Neural cell (in vitro differentiated cells): ENCODE measurements at regions not wholly inside any gene's neighbourhood (a gene's known extent, or its start where the extent isn't known, plus 50 kb on each side); places are given as distances from the start of the nearest gene placed in this dataset.

Experiments
- H2AFZ ChIP-seq: fragments of 200-600, 300-800 bp; sonication (generic), shearing (Covaris generic); 2 replicates; pipeline ENCODE4 v1.6.0; 2014; ENCODE audit warnings: low read depth, mild to moderate bottlenecking, antibody characterized with exemption, low read length, moderate library complexity
- H3F3A ChIP-seq: fragments of 200-600 bp; shearing (Covaris generic); 2 replicates; pipeline ENCODE4 v1.6.1; 2016; ENCODE audit warnings: mild to moderate bottlenecking, moderate library complexity, mixed read lengths, antibody characterized with exemption, low read length; ENCODE audit not compliant: insufficient read depth, poor library complexity, severe bottlenecking
- H3K27ac ChIP-seq: fragments of 200-600, 300-800 bp; sonication (generic), shearing (Covaris generic); 2 replicates; pipeline ENCODE4 v1.5.1; 2014; ENCODE audit warnings: mild to moderate bottlenecking, low read length, moderate library complexity
- H3K27me3 ChIP-seq: fragments of 300-800, 200-600 bp; sonication (generic), shearing (Covaris generic); 2 replicates; pipeline ENCODE4 v1.6.0; 2014; ENCODE audit warnings: mild to moderate bottlenecking, low read depth, low read length, moderate library complexity; ENCODE audit not compliant: insufficient read depth
- H3K36me3 ChIP-seq: fragments of 300-800, 200-600 bp; sonication (generic), shearing (Covaris generic); 2 replicates; pipeline ENCODE4 v1.5.1; 2014; ENCODE audit warnings: mild to moderate bottlenecking, antibody characterized with exemption, low read length, moderate library complexity; ENCODE audit not compliant: insufficient read depth
- H3K4me2 ChIP-seq: fragments of 300-800, 200-600 bp; sonication (generic), shearing (Covaris generic); 2 replicates; pipeline ENCODE4 v1.6.0; 2014; ENCODE audit warnings: mild to moderate bottlenecking, low read length
- H3K4me3 ChIP-seq: fragments of 300-800, 200-600 bp; sonication (generic), shearing (Covaris generic); 2 replicates; pipeline ENCODE4 v1.5.1; 2014; ENCODE audit warnings: mild to moderate bottlenecking, low read length, moderate library complexity
- H3K79me2 ChIP-seq: fragments of 200-600 bp; shearing (Covaris generic); replicated peaks from 2 replicates; pipeline ENCODE4 v1.6.0; 2014; ENCODE audit warnings: mild to moderate bottlenecking, low read length, moderate library complexity; ENCODE audit not compliant: insufficient read depth
- H3K9ac ChIP-seq: fragments of 300-800, 200-600 bp; sonication (generic), shearing (Covaris generic); 2 replicates; pipeline ENCODE4 v1.6.1; 2016; ENCODE audit warnings: mild to moderate bottlenecking, low read length, mixed read lengths
- H3K9me2 ChIP-seq: fragments of 200-600 bp; shearing (Covaris generic); 2 replicates; pipeline ENCODE4 v1.6.1; 2016; ENCODE audit warnings: mild to moderate bottlenecking, low read length, mixed read lengths; ENCODE audit not compliant: insufficient read depth
- H3K9me3 ChIP-seq: fragments of 200-600, 300-800 bp; sonication (generic), shearing (Covaris generic); 2 replicates; pipeline ENCODE4 v1.6.1; 2016; ENCODE audit warnings: mild to moderate bottlenecking, mixed run types, low read length, moderate library complexity, mixed read lengths
- H4K20me1 ChIP-seq: fragments of 200-600 bp; shearing (Covaris generic); 2 replicates; pipeline ENCODE4 v1.6.1; 2016; ENCODE audit warnings: mild to moderate bottlenecking, mixed run types; ENCODE audit not compliant: insufficient read depth
- EP300 ChIP-seq: fragments of 450-650 bp; conservative IDR thresholded peaks from 2 replicates; pipeline ENCODE4 v1.6.1; 2014; ENCODE audit warnings: antibody characterized with exemption, mild to moderate bottlenecking, moderate library complexity; ENCODE audit not compliant: poor library complexity, severe bottlenecking
- EZH2 ChIP-seq: fragments of 200-600, 300-800 bp; shearing (Covaris generic), sonication (generic); IDR thresholded peaks from 2 replicates; pipeline ENCODE4 v1.6.1; 2014; ENCODE audit warnings: antibody characterized with exemption, low read length, borderline replicate concordance, mild to moderate bottlenecking; ENCODE audit not compliant: insufficient read depth, poor library complexity, severe bottlenecking
- MXI1 ChIP-seq: fragments of 450-650 bp; conservative IDR thresholded peaks from 2 replicates; pipeline ENCODE4 v1.6.1; 2014; ENCODE audit warnings: antibody characterized with exemption, mild to moderate bottlenecking; ENCODE audit not compliant: poor library complexity, severe bottlenecking
- POLR2AphosphoS5 ChIP-seq: IDR thresholded peaks from 2 replicates; pipeline ENCODE4 v1.6.1; 2012
- RAD21 ChIP-seq: fragments of 450-650 bp; conservative IDR thresholded peaks from 2 replicates; pipeline ENCODE4 v1.6.1; 2014; ENCODE audit warnings: antibody characterized with exemption, mild to moderate bottlenecking, moderate library complexity
- SMC3 ChIP-seq: fragments of 450-650 bp; conservative IDR thresholded peaks from 2 replicates; pipeline ENCODE4 v1.6.1; 2014; ENCODE audit warnings: antibody characterized with exemption, mild to moderate bottlenecking, moderate library complexity; ENCODE audit not compliant: poor library complexity
- TAF1 ChIP-seq: IDR thresholded peaks from 2 replicates; pipeline ENCODE4 v1.6.1; 2012; ENCODE audit warnings: low read depth
- TF ChIP-seq, protein P1 (sequence below): IDR thresholded peaks from 2 replicates; pipeline ENCODE4 v1.6.1; 2012; ENCODE audit warnings: borderline replicate concordance
- TF ChIP-seq, protein P2 (sequence below): fragments of 450-650 bp; IDR thresholded peaks from 2 replicates; pipeline ENCODE4 v1.5.1; 2014; ENCODE audit warnings: antibody characterized with exemption, mild to moderate bottlenecking, moderate library complexity; ENCODE audit not compliant: poor library complexity, severe bottlenecking

DNA sequence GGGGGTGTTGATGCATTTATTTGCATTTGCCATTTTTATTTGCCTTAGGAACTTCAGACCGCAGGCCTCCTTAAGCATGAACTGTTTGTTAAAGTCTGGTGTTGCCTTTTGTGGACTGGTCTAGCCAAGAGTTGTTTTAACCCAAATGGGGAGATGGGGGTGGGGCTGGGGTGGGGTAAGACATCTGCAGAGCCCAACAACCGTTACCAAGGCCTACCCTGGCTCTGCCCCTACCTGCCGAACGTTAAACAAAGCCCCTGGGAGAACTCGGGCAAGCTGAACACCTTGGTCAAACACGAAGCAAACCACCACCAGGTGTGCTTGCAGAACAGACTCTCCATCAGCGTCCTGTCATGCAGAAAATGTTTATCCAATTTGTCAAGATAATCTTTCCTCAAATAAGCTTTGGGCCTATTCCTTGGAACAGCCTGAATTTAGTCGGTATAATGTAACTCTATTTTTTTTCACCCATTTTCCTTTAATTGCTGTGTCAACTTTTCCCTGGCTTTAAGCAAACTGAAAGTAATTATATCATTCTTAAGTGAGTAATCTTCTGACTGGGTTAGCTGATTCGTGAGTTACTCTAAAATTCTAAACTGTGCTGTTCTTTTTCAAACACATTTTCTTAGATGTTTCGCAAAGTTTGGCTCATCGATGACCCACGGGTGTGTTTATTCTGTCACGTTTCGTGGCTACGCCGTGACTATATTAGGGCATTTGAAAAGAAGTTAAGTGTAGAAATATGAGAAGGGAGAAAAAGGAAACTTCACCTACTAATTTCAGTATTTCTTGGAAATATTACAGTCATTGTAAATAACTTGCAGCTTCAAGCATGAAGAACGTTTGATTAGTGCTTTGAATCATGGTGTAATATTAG is 127.6 kb downstream of the SOX2 start:
- no peaks in the 10 kb centered on the region for H3K27me3 ChIP-seq
- H3F3A ChIP-seq: no peaks in the 10 kb centered on the region
- H3K36me3 ChIP-seq: no peaks in the 10 kb centered on the region
- H3K9me3 ChIP-seq: no peaks in the 10 kb centered on the region
- H3K9ac ChIP-seq: no peak overlapping the region
- no peaks in the 10 kb centered on the region for H3K9me2 ChIP-seq
- H3K4me3 ChIP-seq: no peak overlapping the region
- H3K79me2 ChIP-seq: no peaks in the 10 kb centered on the region
- no peak overlapping the region for H3K4me2 ChIP-seq
- TF ChIP-seq SMC3 (no peak), TAF1 (no peak), EZH2 (no peak), EP300 (no peak)
- TF ChIP-seq, protein P1, sequence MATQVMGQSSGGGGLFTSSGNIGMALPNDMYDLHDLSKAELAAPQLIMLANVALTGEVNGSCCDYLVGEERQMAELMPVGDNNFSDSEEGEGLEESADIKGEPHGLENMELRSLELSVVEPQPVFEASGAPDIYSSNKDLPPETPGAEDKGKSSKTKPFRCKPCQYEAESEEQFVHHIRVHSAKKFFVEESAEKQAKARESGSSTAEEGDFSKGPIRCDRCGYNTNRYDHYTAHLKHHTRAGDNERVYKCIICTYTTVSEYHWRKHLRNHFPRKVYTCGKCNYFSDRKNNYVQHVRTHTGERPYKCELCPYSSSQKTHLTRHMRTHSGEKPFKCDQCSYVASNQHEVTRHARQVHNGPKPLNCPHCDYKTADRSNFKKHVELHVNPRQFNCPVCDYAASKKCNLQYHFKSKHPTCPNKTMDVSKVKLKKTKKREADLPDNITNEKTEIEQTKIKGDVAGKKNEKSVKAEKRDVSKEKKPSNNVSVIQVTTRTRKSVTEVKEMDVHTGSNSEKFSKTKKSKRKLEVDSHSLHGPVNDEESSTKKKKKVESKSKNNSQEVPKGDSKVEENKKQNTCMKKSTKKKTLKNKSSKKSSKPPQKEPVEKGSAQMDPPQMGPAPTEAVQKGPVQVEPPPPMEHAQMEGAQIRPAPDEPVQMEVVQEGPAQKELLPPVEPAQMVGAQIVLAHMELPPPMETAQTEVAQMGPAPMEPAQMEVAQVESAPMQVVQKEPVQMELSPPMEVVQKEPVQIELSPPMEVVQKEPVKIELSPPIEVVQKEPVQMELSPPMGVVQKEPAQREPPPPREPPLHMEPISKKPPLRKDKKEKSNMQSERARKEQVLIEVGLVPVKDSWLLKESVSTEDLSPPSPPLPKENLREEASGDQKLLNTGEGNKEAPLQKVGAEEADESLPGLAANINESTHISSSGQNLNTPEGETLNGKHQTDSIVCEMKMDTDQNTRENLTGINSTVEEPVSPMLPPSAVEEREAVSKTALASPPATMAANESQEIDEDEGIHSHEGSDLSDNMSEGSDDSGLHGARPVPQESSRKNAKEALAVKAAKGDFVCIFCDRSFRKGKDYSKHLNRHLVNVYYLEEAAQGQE: no peak
- no peak overlapping the region for H2AFZ ChIP-seq
- H3K27ac ChIP-seq: no peak overlapping the region
- no peaks in the 10 kb centered on the region for H4K20me1 ChIP-seq

DNA sequence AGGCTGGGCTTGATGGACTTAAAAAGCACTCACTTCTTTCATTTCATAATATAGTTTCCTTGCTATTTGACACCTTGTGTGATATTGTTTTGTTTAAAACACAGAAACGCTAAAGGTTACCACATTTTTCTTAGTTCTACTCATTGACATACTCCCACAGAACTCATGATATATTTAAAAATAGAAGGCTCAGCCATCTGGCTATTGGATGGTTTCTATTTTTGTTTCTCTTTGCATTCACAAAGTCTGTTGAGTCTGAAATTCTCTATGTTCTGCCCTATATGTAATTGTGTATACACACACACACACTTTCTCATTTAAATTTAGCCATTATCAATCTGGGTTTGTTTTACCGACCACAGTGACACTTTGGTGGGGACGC is 128.2 kb downstream of the SOX2 start:
- Histone ChIP-seq H3K27ac (no peak overlapping the region), H3K9ac (no peak overlapping the region), H2AFZ (no peak overlapping the region), H3K9me2 (no peaks in the 10 kb centered on the region), H4K20me1 (no peaks in the 10 kb centered on the region), H3F3A (no peaks in the 10 kb centered on the region), H3K79me2 (no peaks in the 10 kb centered on the region), H3K9me3 (no peaks in the 10 kb centered on the region), H3K4me2 (no peak overlapping the region), H3K36me3 (no peaks in the 10 kb centered on the region), H3K4me3 (no peak overlapping the region), H3K27me3 (no peaks in the 10 kb centered on the region)
- TF ChIP-seq MXI1: no peak
- TF ChIP-seq SMC3: no peak
- TF ChIP-seq, protein P2, sequence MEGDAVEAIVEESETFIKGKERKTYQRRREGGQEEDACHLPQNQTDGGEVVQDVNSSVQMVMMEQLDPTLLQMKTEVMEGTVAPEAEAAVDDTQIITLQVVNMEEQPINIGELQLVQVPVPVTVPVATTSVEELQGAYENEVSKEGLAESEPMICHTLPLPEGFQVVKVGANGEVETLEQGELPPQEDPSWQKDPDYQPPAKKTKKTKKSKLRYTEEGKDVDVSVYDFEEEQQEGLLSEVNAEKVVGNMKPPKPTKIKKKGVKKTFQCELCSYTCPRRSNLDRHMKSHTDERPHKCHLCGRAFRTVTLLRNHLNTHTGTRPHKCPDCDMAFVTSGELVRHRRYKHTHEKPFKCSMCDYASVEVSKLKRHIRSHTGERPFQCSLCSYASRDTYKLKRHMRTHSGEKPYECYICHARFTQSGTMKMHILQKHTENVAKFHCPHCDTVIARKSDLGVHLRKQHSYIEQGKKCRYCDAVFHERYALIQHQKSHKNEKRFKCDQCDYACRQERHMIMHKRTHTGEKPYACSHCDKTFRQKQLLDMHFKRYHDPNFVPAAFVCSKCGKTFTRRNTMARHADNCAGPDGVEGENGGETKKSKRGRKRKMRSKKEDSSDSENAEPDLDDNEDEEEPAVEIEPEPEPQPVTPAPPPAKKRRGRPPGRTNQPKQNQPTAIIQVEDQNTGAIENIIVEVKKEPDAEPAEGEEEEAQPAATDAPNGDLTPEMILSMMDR: no peak
- TF ChIP-seq, protein P1: no peak
- TF ChIP-seq EZH2: no peak
- TF ChIP-seq EP300: no peak
- TF ChIP-seq RAD21: no peak
- no peak for TF ChIP-seq POLR2AphosphoS5
- no peak for TF ChIP-seq TAF1
